SK-N-SH treated with all-trans-retinoic acid at 6 μM for 48 hours (cell line): ENCODE measurements at regions not wholly inside any gene's neighbourhood (a gene's known extent, or its start where the extent isn't known, plus 50 kb on each side); places are given as distances from the start of the nearest gene placed in this dataset.

Experiments used
- ATAC-seq: fragments of 200-7000 bp; cut with Tn5 transposase; 3 replicates; pipeline ENCODE4 v1.9.1; 2020; ENCODE audit warnings: mild to moderate bottlenecking, moderate library complexity
- ARNTL ChIP-seq: fragments of 450-650 bp; formaldehyde crosslinking; IDR thresholded peaks from 2 replicates; pipeline ENCODE4 v1.5.0; 2020; ENCODE audit warnings: low read depth, mild to moderate bottlenecking, moderate library complexity, borderline replicate concordance
- CSDC2 ChIP-seq: fragments of 250-450 bp; sonication (Bioruptor Pico); IDR thresholded peaks from 2 replicates; pipeline ENCODE4 v1.5.0; 2020; ENCODE audit warnings: mild to moderate bottlenecking, moderate library complexity
- ESRRG ChIP-seq: fragments of 250-450 bp; sonication (Bioruptor Pico); IDR thresholded peaks from 2 replicates; pipeline ENCODE4 v1.6.1; 2021; ENCODE audit warnings: mild to moderate bottlenecking
- GLIS3 ChIP-seq: fragments of 250-450 bp; sonication (Bioruptor Pico); IDR thresholded peaks from 2 replicates; pipeline ENCODE4 v1.5.0; 2020; ENCODE audit warnings: mild to moderate bottlenecking, moderate library complexity
- ISL1 ChIP-seq: fragments of 250-450 bp; sonication (Bioruptor Pico); IDR thresholded peaks from 2 replicates; pipeline ENCODE4 v2.1.2; 2022; ENCODE audit warnings: mild to moderate bottlenecking, moderate library complexity
- OSR1 ChIP-seq: fragments of 250-450 bp; sonication (Bioruptor Pico); IDR thresholded peaks from 2 replicates; pipeline ENCODE4 v1.8.0; 2022; ENCODE audit warnings: moderate library complexity, mild to moderate bottlenecking, inconsistent platforms
- PATZ1 ChIP-seq: fragments of 250-450 bp; sonication (Bioruptor Pico); IDR thresholded peaks from 2 replicates; pipeline ENCODE4 v1.8.0; 2020; ENCODE audit warnings: mild to moderate bottlenecking, moderate library complexity, borderline replicate concordance
- POU6F1 ChIP-seq: fragments of 250-450 bp; sonication (Bioruptor Pico); IDR thresholded peaks from 2 replicates; pipeline ENCODE4 v1.8.0; 2021; ENCODE audit warnings: low read depth, mild to moderate bottlenecking, moderate library complexity, borderline replicate concordance
- PPARA ChIP-seq: fragments of 250-450 bp; sonication (Bioruptor Pico); IDR thresholded peaks from 2 replicates; pipeline ENCODE4 v1.5.0; 2020; ENCODE audit warnings: mild to moderate bottlenecking, borderline replicate concordance
- RARB ChIP-seq: fragments of 250-450 bp; sonication (Bioruptor Pico); IDR thresholded peaks from 2 replicates; pipeline ENCODE4 v1.8.0; 2021; ENCODE audit warnings: mild to moderate bottlenecking, moderate library complexity
- SNAI2 ChIP-seq: fragments of 250-450 bp; sonication (Bioruptor Pico); IDR thresholded peaks from 2 replicates; pipeline ENCODE4 v1.5.0; 2020; ENCODE audit warnings: mild to moderate bottlenecking, moderate library complexity
- TCF4 ChIP-seq: fragments of 250-450 bp; sonication (Bioruptor Pico); IDR thresholded peaks from 2 replicates; pipeline ENCODE4 v1.8.0; 2021; ENCODE audit warnings: mild to moderate bottlenecking, moderate library complexity, borderline replicate concordance
- TOX ChIP-seq: fragments of 250-450 bp; sonication (Bioruptor Pico); IDR thresholded peaks from 2 replicates; pipeline ENCODE4 v1.8.0; 2021; ENCODE audit warnings: mild to moderate bottlenecking, moderate library complexity, borderline replicate concordance
- ZC3H10 ChIP-seq: fragments of 250-450 bp; sonication (Bioruptor Pico); IDR thresholded peaks from 2 replicates; pipeline ENCODE4 v1.5.1; 2021; ENCODE audit warnings: mild to moderate bottlenecking, moderate library complexity
- ZFP3 ChIP-seq: fragments of 250-450 bp; sonication (Bioruptor Pico); IDR thresholded peaks from 2 replicates; pipeline ENCODE4 v1.5.0; 2020; ENCODE audit warnings: mild to moderate bottlenecking, moderate library complexity
- ZFP30 ChIP-seq: fragments of 450-650 bp; formaldehyde crosslinking; IDR thresholded peaks from 2 replicates; pipeline ENCODE4 v1.5.0; 2022; ENCODE audit warnings: mild to moderate bottlenecking, moderate library complexity
- ZNF565 ChIP-seq: fragments of 450-650 bp; formaldehyde crosslinking; conservative IDR thresholded peaks from 2 replicates; pipeline ENCODE4 v1.5.0; 2020; ENCODE audit warnings: low read depth, mild to moderate bottlenecking, moderate library complexity
- ZNF70 ChIP-seq: fragments of 450-650 bp; formaldehyde crosslinking; IDR thresholded peaks from 2 replicates; pipeline ENCODE4 v1.5.0; 2020; ENCODE audit warnings: mild to moderate bottlenecking, moderate library complexity
- ZNF8 ChIP-seq: fragments of 450-650 bp; formaldehyde crosslinking; IDR thresholded peaks from 2 replicates; pipeline ENCODE4 v1.5.0; 2020; ENCODE audit warnings: mild to moderate bottlenecking, moderate library complexity
- TF ChIP-seq, protein P1 (sequence below): fragments of 250-450 bp; sonication (Bioruptor Pico); IDR thresholded peaks from 2 replicates; pipeline ENCODE4 v1.5.1; 2021; ENCODE audit warnings: mild to moderate bottlenecking, moderate library complexity
- TF ChIP-seq, protein P2 (sequence below): fragments of 250-450 bp; sonication (Bioruptor Pico); IDR thresholded peaks from 2 replicates; pipeline ENCODE4 v1.5.1; 2020; ENCODE audit warnings: low read depth, mild to moderate bottlenecking, moderate library complexity
- TF ChIP-seq, protein P3 (sequence below): fragments of 250-450 bp; sonication (Bioruptor Pico); IDR thresholded peaks from 2 replicates; pipeline ENCODE4 v1.5.0; 2020; ENCODE audit warnings: mild to moderate bottlenecking, moderate library complexity

- ATAC-seq, result no peak
- TF ChIP-seq SNAI2 (CRISPR knock-in tag) (no peak), ZC3H10 (CRISPR knock-in tag) (no peak), CSDC2 (CRISPR knock-in tag) (no peak), ESRRG (CRISPR knock-in tag) (no peak), ZFP30 (CRISPR knock-in tag) (no peak), ISL1 (CRISPR knock-in tag) (no peak), GLIS3 (CRISPR knock-in tag) (no peak), PPARA (CRISPR knock-in tag) (no peak), RARB (CRISPR knock-in tag) (no peak), PATZ1 (CRISPR knock-in tag) (no peak), TOX (no peak), ARNTL (CRISPR knock-in tag) (no peak), OSR1 (CRISPR knock-in tag) (no peak), ZNF565 (no peak)
- TF ChIP-seq, protein P1, sequence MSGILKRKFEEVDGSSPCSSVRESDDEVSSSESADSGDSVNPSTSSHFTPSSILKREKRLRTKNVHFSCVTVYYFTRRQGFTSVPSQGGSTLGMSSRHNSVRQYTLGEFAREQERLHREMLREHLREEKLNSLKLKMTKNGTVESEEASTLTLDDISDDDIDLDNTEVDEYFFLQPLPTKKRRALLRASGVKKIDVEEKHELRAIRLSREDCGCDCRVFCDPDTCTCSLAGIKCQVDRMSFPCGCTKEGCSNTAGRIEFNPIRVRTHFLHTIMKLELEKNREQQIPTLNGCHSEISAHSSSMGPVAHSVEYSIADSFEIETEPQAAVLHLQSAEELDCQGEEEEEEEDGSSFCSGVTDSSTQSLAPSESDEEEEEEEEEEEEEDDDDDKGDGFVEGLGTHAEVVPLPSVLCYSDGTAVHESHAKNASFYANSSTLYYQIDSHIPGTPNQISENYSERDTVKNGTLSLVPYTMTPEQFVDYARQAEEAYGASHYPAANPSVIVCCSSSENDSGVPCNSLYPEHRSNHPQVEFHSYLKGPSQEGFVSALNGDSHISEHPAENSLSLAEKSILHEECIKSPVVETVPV (CRISPR knock-in tag), result no peak
- TF ChIP-seq, protein P2, sequence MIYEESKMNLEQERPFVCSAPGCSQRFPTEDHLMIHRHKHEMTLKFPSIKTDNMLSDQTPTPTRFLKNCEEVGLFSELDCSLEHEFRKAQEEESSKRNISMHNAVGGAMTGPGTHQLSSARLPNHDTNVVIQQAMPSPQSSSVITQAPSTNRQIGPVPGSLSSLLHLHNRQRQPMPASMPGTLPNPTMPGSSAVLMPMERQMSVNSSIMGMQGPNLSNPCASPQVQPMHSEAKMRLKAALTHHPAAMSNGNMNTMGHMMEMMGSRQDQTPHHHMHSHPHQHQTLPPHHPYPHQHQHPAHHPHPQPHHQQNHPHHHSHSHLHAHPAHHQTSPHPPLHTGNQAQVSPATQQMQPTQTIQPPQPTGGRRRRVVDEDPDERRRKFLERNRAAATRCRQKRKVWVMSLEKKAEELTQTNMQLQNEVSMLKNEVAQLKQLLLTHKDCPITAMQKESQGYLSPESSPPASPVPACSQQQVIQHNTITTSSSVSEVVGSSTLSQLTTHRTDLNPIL (CRISPR knock-in tag), result no peak
Observed at GRCh38 chr17:22469941-22470340, 777.6 kb downstream of the KCNJ18 start.

- TF ChIP-seq ZNF8 (CRISPR knock-in tag), result no peak
- TF ChIP-seq, protein P3, sequence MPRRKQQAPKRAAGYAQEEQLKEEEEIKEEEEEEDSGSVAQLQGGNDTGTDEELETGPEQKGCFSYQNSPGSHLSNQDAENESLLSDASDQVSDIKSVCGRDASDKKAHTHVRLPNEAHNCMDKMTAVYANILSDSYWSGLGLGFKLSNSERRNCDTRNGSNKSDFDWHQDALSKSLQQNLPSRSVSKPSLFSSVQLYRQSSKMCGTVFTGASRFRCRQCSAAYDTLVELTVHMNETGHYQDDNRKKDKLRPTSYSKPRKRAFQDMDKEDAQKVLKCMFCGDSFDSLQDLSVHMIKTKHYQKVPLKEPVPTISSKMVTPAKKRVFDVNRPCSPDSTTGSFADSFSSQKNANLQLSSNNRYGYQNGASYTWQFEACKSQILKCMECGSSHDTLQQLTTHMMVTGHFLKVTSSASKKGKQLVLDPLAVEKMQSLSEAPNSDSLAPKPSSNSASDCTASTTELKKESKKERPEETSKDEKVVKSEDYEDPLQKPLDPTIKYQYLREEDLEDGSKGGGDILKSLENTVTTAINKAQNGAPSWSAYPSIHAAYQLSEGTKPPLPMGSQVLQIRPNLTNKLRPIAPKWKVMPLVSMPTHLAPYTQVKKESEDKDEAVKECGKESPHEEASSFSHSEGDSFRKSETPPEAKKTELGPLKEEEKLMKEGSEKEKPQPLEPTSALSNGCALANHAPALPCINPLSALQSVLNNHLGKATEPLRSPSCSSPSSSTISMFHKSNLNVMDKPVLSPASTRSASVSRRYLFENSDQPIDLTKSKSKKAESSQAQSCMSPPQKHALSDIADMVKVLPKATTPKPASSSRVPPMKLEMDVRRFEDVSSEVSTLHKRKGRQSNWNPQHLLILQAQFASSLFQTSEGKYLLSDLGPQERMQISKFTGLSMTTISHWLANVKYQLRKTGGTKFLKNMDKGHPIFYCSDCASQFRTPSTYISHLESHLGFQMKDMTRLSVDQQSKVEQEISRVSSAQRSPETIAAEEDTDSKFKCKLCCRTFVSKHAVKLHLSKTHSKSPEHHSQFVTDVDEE, result no peak
- no peak for TF ChIP-seq ZC3H10 (CRISPR knock-in tag)
- TF ChIP-seq GLIS3 (CRISPR knock-in tag), result no peak
- no peak for TF ChIP-seq ZFP3 (CRISPR knock-in tag)
- TF ChIP-seq TCF4 (CRISPR knock-in tag), result no peak
- TF ChIP-seq ZNF70, result no peak
- no peak for TF ChIP-seq SNAI2 (CRISPR knock-in tag)
- no peak for TF ChIP-seq PATZ1 (CRISPR knock-in tag)
- no peak for TF ChIP-seq ZFP30 (CRISPR knock-in tag)
- TF ChIP-seq CSDC2 (CRISPR knock-in tag), result no peak
- TF ChIP-seq PPARA (CRISPR knock-in tag), result no peak
- ATAC-seq, result no peak
Observed at GRCh38 chr17:22470411-22471175, 778.3 kb downstream of the KCNJ18 start.

DNA sequence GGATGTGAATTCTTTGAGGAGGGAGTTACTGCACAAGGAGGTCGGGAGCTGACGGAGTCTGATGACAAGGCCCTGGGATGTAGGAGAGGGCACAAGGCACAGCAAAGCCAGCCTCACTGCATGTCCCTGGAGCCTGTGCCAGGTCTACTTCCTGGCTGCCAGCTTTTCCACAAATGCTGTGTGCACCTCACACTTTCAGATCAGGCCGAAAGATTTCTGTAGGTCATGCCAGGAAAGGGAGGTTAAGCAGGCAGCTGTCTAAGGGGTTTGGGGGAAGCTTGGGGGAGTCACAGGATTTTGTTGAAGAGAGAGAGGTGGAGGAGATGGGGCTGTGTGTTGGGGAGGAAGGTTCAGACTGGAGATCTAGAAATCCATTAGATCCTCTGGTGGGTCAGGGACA is 792.5 kb downstream of the KCNJ18 start:
- ATAC-seq, result no peak
- no peak for TF ChIP-seq ZFP3 (CRISPR knock-in tag)
- no peak for TF ChIP-seq OSR1 (CRISPR knock-in tag)
- no peak for TF ChIP-seq ZNF70
- TF ChIP-seq ZNF565, result no peak
- no peak for TF ChIP-seq ZNF8 (CRISPR knock-in tag)
- TF ChIP-seq SNAI2 (CRISPR knock-in tag), result no peak
- TF ChIP-seq, protein P2 (CRISPR knock-in tag), result no peak
- no peak for TF ChIP-seq TCF4 (CRISPR knock-in tag)
- no peak for TF ChIP-seq ISL1 (CRISPR knock-in tag)
- TF ChIP-seq ESRRG (CRISPR knock-in tag), result no peak
- TF ChIP-seq, protein P1 (CRISPR knock-in tag), result no peak
- TF ChIP-seq POU6F1 (CRISPR knock-in tag), result no peak
- TF ChIP-seq ARNTL (CRISPR knock-in tag), result no peak
- TF ChIP-seq RARB (CRISPR knock-in tag), result no peak
